ENCODE measurements at regions not wholly inside any gene's neighbourhood (a gene's known extent, or its start where the extent isn't known, plus 50 kb on each side); places are given as distances from the start of the nearest gene placed in this dataset.

DNA sequence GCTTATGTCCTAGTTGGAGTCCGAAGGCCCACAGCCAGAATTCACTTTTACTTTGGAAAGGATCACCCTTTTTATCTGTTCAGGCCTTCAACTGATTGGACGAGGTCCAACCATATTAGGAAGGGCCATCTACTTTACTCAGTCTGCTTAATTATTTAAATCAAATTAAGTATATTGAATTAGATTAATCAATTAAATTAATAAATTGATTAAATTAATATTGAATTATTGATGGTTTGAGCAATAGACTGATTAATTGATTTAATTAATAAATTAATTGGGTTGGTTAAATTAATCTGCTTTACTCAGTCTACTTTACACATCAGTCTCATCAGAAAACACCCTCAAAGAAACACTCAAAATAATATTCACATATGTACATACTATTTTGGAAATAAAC is 816.9 kb upstream of the POT1 start:
- TF ChIP-seq, protein P1, sequence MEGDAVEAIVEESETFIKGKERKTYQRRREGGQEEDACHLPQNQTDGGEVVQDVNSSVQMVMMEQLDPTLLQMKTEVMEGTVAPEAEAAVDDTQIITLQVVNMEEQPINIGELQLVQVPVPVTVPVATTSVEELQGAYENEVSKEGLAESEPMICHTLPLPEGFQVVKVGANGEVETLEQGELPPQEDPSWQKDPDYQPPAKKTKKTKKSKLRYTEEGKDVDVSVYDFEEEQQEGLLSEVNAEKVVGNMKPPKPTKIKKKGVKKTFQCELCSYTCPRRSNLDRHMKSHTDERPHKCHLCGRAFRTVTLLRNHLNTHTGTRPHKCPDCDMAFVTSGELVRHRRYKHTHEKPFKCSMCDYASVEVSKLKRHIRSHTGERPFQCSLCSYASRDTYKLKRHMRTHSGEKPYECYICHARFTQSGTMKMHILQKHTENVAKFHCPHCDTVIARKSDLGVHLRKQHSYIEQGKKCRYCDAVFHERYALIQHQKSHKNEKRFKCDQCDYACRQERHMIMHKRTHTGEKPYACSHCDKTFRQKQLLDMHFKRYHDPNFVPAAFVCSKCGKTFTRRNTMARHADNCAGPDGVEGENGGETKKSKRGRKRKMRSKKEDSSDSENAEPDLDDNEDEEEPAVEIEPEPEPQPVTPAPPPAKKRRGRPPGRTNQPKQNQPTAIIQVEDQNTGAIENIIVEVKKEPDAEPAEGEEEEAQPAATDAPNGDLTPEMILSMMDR (IDR thresholded peaks at IDR 0.05) = no peak
- TF ChIP-seq POLR2A (IDR thresholded peaks at IDR 0.05) = no peak
